Fibroblast of mammary gland (primary cell): ENCODE measurements at regions not wholly inside any gene's neighbourhood (a gene's known extent, or its start where the extent isn't known, plus 50 kb on each side); places are given as distances from the start of the nearest gene placed in this dataset.
A peak's percentile ranks its signal among the peaks of the same experiment; 100 is the strongest.

ENCODE experiments used
- DNase-seq: peaks from one replicate; pipeline ENCODE4 v3.0.0-alpha.2; 2010; ENCODE audit warnings: low read depth
- H3K4me3 ChIP-seq: 2 replicates; pipeline ENCODE4 v1.5.1; 2011; ENCODE audit warnings: low read depth, mild to moderate bottlenecking, low read length, moderate library complexity; ENCODE audit not compliant: control insufficient read depth
- TF ChIP-seq, protein P1 (sequence below): conservative IDR thresholded peaks from 2 replicates; pipeline ENCODE4 v1.5.1; 2011; ENCODE audit warnings: low read depth, low read length, inconsistent platforms; ENCODE audit not compliant: control insufficient read depth, insufficient read depth

DNA sequence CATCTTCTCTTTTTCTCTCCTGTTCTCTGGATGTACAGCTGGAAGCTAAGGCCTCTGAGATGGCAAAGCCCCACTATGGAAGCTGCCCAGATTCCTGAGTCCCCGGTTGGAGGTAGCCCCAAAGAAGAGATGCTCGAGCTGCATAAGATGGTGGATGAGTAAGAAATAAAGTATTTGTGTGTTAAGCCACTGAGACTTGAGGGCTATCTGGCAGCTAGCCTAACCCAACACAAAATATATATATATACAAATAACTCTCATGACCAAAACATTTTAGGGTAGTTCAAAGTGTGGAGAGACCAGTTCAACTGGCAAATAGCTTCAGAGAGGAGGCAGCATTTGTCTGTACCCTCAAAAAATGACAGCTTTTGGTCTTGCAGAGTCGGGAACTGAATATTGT, 72.4 kb upstream of the PDE1C start:
- peak; percentile 29 for DNase-seq
- H3K4me3 ChIP-seq = no peak overlapping the region
- TF ChIP-seq, protein P1, sequence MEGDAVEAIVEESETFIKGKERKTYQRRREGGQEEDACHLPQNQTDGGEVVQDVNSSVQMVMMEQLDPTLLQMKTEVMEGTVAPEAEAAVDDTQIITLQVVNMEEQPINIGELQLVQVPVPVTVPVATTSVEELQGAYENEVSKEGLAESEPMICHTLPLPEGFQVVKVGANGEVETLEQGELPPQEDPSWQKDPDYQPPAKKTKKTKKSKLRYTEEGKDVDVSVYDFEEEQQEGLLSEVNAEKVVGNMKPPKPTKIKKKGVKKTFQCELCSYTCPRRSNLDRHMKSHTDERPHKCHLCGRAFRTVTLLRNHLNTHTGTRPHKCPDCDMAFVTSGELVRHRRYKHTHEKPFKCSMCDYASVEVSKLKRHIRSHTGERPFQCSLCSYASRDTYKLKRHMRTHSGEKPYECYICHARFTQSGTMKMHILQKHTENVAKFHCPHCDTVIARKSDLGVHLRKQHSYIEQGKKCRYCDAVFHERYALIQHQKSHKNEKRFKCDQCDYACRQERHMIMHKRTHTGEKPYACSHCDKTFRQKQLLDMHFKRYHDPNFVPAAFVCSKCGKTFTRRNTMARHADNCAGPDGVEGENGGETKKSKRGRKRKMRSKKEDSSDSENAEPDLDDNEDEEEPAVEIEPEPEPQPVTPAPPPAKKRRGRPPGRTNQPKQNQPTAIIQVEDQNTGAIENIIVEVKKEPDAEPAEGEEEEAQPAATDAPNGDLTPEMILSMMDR = no peak

DNA sequence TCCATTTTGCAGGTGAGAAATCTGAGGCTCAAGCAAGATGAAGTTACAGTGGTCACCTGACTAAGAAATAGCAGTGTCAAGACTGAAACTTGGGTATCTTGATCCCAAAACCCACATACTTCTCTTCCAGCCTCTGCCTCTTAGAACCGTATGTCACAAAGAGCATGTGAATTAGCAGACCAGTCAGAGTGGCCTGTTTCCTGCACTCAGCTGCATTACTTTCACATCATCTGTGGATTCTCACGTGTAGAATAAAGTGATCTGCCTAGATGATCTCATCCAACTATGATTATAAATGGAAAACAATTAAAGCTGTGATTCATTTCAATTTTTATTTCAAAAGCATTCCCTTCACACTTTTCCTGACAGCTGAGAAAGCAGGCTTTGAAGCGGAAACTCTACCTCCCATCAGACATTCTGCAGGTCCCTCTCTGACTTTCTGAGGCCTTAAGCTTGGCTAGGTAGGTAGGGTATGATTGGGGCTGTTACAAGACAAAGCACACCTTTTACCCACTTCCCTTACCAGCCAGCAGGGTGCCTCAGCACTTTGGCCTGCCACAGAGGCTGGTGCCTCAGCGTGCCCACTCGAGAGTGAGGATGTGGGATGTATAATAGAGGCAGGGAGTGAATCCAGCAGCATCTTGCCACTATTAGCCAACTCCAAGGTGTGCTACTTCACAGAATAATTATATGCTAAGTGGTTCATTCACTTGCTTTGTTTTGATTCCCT, 70.2 kb upstream of the PDE1C start:
- H3K4me3 ChIP-seq = no peak overlapping the region
- TF ChIP-seq, protein P1 = no peak

DNA sequence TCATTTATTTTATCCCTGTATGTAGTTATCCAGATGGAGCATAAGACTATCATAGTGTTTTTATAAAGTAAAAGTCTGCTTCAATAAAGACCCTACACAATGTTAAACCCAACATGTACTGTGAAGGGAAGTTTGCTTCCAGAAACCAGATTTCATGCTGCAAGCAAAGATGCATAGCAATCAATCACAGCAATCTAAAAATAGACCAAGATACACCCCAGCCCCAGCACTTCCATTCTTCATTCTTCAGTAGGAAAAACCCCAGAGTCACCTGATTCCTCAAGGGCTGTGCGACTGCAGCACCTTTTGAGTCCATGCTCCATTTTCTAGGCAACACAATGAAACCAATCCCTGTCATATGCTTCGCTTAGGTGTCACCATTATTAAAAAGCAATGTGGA, 66.9 kb upstream of the PDE1C start:
- TF ChIP-seq, protein P1 = no peak
- DNase-seq = no peak
- H3K4me3 ChIP-seq = no peak overlapping the region

More for the DNA sequence above, 70.2 kb upstream of the PDE1C start:
- no peak for DNase-seq

DNA sequence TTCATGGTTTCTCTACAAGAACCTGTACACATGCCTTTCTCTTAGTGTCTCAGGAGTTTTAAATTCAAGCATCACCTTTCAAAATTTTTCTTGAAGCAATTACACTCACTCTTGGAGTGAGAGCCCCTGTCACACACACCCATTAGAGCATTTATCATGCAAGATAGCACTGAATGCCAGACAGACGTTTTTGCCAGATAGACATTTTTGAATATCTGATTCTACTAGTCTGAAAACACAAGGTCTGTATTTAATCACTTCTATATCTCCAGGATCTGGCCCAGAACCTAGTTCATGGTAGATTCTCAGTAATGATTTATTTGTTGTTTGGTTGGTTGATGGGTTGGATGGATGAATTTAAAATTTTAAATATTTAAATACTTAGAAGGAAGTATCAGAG, 60.9 kb upstream of the PDE1C start:
- no peak overlapping the region for H3K4me3 ChIP-seq
- TF ChIP-seq, protein P1 = no peak
- DNase-seq = no peak

DNA sequence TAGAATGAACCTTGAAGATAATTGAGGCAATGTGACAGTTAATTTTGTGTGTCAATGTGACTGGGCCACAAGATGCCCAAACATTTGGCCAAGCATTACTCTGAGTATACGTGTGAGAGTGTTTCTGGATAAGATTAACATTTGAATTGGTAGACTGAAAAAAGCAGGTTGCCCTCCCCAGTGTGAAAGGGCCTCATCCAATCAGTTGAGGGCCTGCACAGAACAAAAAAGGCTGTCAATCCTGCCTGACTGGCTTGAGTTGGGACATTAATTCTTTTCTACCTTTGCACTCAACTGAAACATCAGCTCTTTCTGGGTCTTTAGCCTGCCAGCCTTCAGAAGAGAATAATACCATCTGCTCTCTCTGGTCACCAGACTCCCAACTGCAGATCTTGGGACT, 56.6 kb upstream of the PDE1C start:
- DNase-seq = no peak
- TF ChIP-seq, protein P1 = no peak
- H3K4me3 ChIP-seq = no peak overlapping the region
